ENCODE measurements at regions not wholly inside any gene's neighbourhood (a gene's known extent, or its start where the extent isn't known, plus 50 kb on each side); places are given as distances from the start of the nearest gene placed in this dataset.

- no peak for ATAC-seq
- WGBS, 4 donors, result 88 to 97% (median 89%) methylated on average over 1 of the region's 1 CpG
Observed at GRCh38 chr5:125609011-125609410, 814.2 kb upstream of the GRAMD2B start.

DNA sequence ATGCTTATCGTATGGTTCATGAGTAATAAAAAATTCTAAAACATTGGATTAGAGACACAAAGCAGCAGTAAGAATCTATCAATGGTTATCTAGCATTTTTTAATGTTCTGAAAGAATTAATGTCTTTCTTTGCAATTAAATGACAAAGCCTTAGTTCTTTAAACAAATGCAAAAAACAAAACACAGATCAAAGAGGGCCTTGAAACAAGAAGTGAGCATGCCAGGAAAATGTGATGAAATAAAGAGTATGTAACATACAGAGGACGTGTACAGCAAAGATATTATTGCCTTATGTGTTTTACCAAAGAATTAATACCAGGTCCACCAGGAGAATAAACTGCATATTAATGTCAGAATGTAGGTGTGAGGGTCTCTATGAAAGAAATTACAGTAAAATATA, 812.3 kb upstream of the GRAMD2B start:
- TF ChIP-seq CTCF (IDR thresholded peaks at IDR 0.05), result no peak
- WGBS, 4 donors, result 78 to 85% (median 84%) methylated on average over 2 of the region's 2 CpGs
- Histone ChIP-seq H3K27ac (no peak overlapping the region), H3K9me3 (no peaks in the 10 kb centered on the region), H3K4me3 (no peak overlapping the region), H3K27me3 (no peaks in the 10 kb centered on the region), H3K36me3 (no peaks in the 10 kb centered on the region), H3K4me1 (no peaks in the 10 kb centered on the region)
- intact Hi-C loops (cut with DNase I), result no loop called here
- ATAC-seq (no peak), DNase-seq (no peak)

More at GRCh38 chr5:125609011-125609410, 814.2 kb upstream of the GRAMD2B start:
- DNase-seq, result no peak
- Histone ChIP-seq H3K4me1 (no peaks in the 10 kb centered on the region), H3K27ac (no peak overlapping the region), H3K9me3 (no peaks in the 10 kb centered on the region), H3K36me3 (no peaks in the 10 kb centered on the region), H3K27me3 (no peaks in the 10 kb centered on the region), H3K4me3 (no peak overlapping the region)
- TF ChIP-seq POLR2A (IDR thresholded peaks at IDR 0.05) (no peak), CTCF (IDR thresholded peaks at IDR 0.05) (no peak)
- intact Hi-C loops (cut with DNase I), result no loop called here

DNA sequence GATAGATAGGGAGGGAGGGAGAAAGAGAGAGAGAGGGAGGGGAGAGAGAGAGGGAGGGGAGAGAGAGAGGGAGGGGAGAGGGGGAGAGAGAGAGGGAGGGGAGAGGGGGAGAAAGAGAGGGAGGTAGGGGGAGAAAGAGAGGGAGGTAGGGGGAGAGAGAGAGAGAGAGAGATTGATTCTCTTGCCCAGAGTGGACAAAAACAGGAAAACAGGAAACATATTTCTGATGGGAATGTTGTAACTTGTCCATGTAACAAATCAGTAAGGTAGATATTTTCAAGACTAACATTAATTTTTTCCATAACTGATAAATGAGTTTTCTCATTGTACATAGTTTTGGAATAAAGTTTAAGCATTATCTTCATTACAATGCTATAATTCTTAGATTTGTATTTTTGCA, 811.7 kb upstream of the GRAMD2B start:
- no peak for ATAC-seq
- Histone ChIP-seq H3K4me1 (no peaks in the 10 kb centered on the region), H3K27ac (no peak overlapping the region), H3K4me3 (no peak overlapping the region), H3K27me3 (no peaks in the 10 kb centered on the region), H3K9me3 (no peaks in the 10 kb centered on the region), H3K36me3 (no peaks in the 10 kb centered on the region)
- no peak for DNase-seq
- intact Hi-C loops (cut with DNase I), result no loop called here
- no peak for TF ChIP-seq POLR2A (IDR thresholded peaks at IDR 0.05)
- TF ChIP-seq CTCF (IDR thresholded peaks at IDR 0.05), result no peak

- H3K4me3 ChIP-seq, result no peak overlapping the region
- ATAC-seq (no peak), DNase-seq (no peak)
- peaks cover 0 to 2% (median 0%) of the 10 kb centered on the region in 12 donors for H3K9me3 ChIP-seq
- no peak for TF ChIP-seq CTCF (IDR thresholded peaks at IDR 0.05)
- TF ChIP-seq POLR2A (IDR thresholded peaks at IDR 0.05), result no peak
- no peak overlapping the region for H3K27ac ChIP-seq
- intact Hi-C loops (cut with DNase I), result no loop called here
- H3K4me1 ChIP-seq, result no peaks in the 10 kb centered on the region
- 84 to 91% (median 87%) methylated on average over 15 of the region's 15 CpGs for WGBS, 4 donors
- H3K27me3 ChIP-seq, result no peaks in the 10 kb centered on the region
- no peaks in the 10 kb centered on the region for H3K36me3 ChIP-seq
Observed at GRCh38 chr5:125612181-125612721, 811.0 kb upstream of the GRAMD2B start.
